ENCODE measurements at regions not wholly inside any gene's neighbourhood (a gene's known extent, or its start where the extent isn't known, plus 50 kb on each side); places are given as distances from the start of the nearest gene placed in this dataset.

- Histone ChIP-seq H3K9me3 (ENCODE audit: severe bottlenecking) (no peaks in the 10 kb centered on the region), H3K4me1 (ENCODE audit: insufficient read depth, poor library complexity, severe bottlenecking) (no peaks in the 10 kb centered on the region), H3K4me3 (ENCODE audit: severe bottlenecking) (no peak overlapping the region), H3K27ac (ENCODE audit: poor library complexity, severe bottlenecking) (no peak overlapping the region), H3K27me3 (ENCODE audit: insufficient read depth, poor library complexity, severe bottlenecking) (no peaks in the 10 kb centered on the region), H3K36me3 (ENCODE audit: low read depth) (no peaks in the 10 kb centered on the region)
- DNase-seq (ENCODE audit: low spot score) (no peak), ATAC-seq (ENCODE audit: low read depth) (no peak)
- TF ChIP-seq CTCF (IDR thresholded peaks at IDR 0.05; ENCODE audit: poor library complexity, severe bottlenecking) = no peak
These were observed 271.4 kb downstream of the MBNL1 start for GRCh38 chr3:152540120-152540519.

GRCh38 chr3:152547153-152547552, 278.4 kb downstream of the MBNL1 start:
- H3K36me3 ChIP-seq (ENCODE audit: low read depth) = no peaks in the 10 kb centered on the region
- H3K4me3 ChIP-seq (ENCODE audit: severe bottlenecking) = no peak overlapping the region

GRCh38 chr3:152549263-152549662, 280.5 kb downstream of the MBNL1 start:
- no peaks in the 10 kb centered on the region for H3K27me3 ChIP-seq (ENCODE audit: insufficient read depth, poor library complexity, severe bottlenecking)
- ATAC-seq (ENCODE audit: low read depth) = no peak
- H3K36me3 ChIP-seq (ENCODE audit: low read depth) = no peaks in the 10 kb centered on the region

More at GRCh38 chr3:152547153-152547552, 278.4 kb downstream of the MBNL1 start:
- no peaks in the 10 kb centered on the region for H3K4me1 ChIP-seq (ENCODE audit: insufficient read depth, poor library complexity, severe bottlenecking)
- no peak overlapping the region for H3K27ac ChIP-seq (ENCODE audit: poor library complexity, severe bottlenecking)
- H3K9me3 ChIP-seq (ENCODE audit: severe bottlenecking) = no peaks in the 10 kb centered on the region
- TF ChIP-seq CTCF (IDR thresholded peaks at IDR 0.05; ENCODE audit: poor library complexity, severe bottlenecking) = no peak
- no peaks in the 10 kb centered on the region for H3K27me3 ChIP-seq (ENCODE audit: insufficient read depth, poor library complexity, severe bottlenecking)
- DNase-seq (ENCODE audit: low spot score) (no peak), ATAC-seq (ENCODE audit: low read depth) (no peak)

GRCh38 chr3:152550284-152550683, 281.6 kb downstream of the MBNL1 start:
- no peak overlapping the region for H3K27ac ChIP-seq (ENCODE audit: poor library complexity, severe bottlenecking)
- DNase-seq (ENCODE audit: low spot score) (no peak), ATAC-seq (ENCODE audit: low read depth) (no peak)
- no peak for TF ChIP-seq CTCF (IDR thresholded peaks at IDR 0.05; ENCODE audit: poor library complexity, severe bottlenecking)
- H3K4me3 ChIP-seq (ENCODE audit: severe bottlenecking) = no peak overlapping the region
- no peaks in the 10 kb centered on the region for H3K4me1 ChIP-seq (ENCODE audit: insufficient read depth, poor library complexity, severe bottlenecking)
- no peaks in the 10 kb centered on the region for H3K36me3 ChIP-seq (ENCODE audit: low read depth)
- H3K27me3 ChIP-seq (ENCODE audit: insufficient read depth, poor library complexity, severe bottlenecking) = no peaks in the 10 kb centered on the region
- H3K9me3 ChIP-seq (ENCODE audit: severe bottlenecking) = no peaks in the 10 kb centered on the region

More at GRCh38 chr3:152549263-152549662, 280.5 kb downstream of the MBNL1 start:
- Histone ChIP-seq H3K27ac (ENCODE audit: poor library complexity, severe bottlenecking) (no peak overlapping the region), H3K4me3 (ENCODE audit: severe bottlenecking) (no peak overlapping the region), H3K9me3 (ENCODE audit: severe bottlenecking) (no peaks in the 10 kb centered on the region), H3K4me1 (ENCODE audit: insufficient read depth, poor library complexity, severe bottlenecking) (no peaks in the 10 kb centered on the region)
- no peak for TF ChIP-seq CTCF (IDR thresholded peaks at IDR 0.05; ENCODE audit: poor library complexity, severe bottlenecking)
- no peak for DNase-seq (ENCODE audit: low spot score)

- no peak overlapping the region for H3K27ac ChIP-seq (ENCODE audit: poor library complexity, severe bottlenecking)
- H3K4me1 ChIP-seq (ENCODE audit: insufficient read depth, poor library complexity, severe bottlenecking) = peaks cover 8% of the 10 kb centered on the region
- H3K9me3 ChIP-seq (ENCODE audit: severe bottlenecking) = peaks cover 2% of the 10 kb centered on the region
- no peak for TF ChIP-seq CTCF (IDR thresholded peaks at IDR 0.05; ENCODE audit: poor library complexity, severe bottlenecking)
- H3K4me3 ChIP-seq (ENCODE audit: severe bottlenecking) = no peak overlapping the region
- ATAC-seq (ENCODE audit: low read depth) (no peak), DNase-seq (ENCODE audit: low spot score) (no peak)
- no peaks in the 10 kb centered on the region for H3K36me3 ChIP-seq (ENCODE audit: low read depth)
- no peaks in the 10 kb centered on the region for H3K27me3 ChIP-seq (ENCODE audit: insufficient read depth, poor library complexity, severe bottlenecking)
These were observed 280.0 kb upstream of the P2RY1 start for GRCh38 chr3:152554980-152555379.
